HEK293 (cell line): ENCODE measurements at regions not wholly inside any gene's neighbourhood (a gene's known extent, or its start where the extent isn't known, plus 50 kb on each side); places are given as distances from the start of the nearest gene placed in this dataset.

Experiments used
- CTCF ChIP-seq: fragments of 450-650 bp; formaldehyde crosslinking; IDR thresholded peaks from 2 replicates; pipeline ENCODE4 v1.5.1; 2016; ENCODE audit warnings: missing biosample characterization, missing genetic modification characterization
- ZNF341 ChIP-seq: fragments of 450-650 bp; formaldehyde crosslinking; IDR thresholded peaks from 2 replicates; pipeline ENCODE4; 2016; ENCODE audit warnings: low read depth, missing biosample characterization, missing genetic modification characterization

GRCh38 chr5:86885489-86886230 lies 267.9 kb downstream of the COX7C start:
- no peak for TF ChIP-seq ZNF341 (tag by site-specific recombination)
- no peak for TF ChIP-seq CTCF (tag by site-specific recombination)
